GM19397 (cell line): ENCODE measurements at regions not wholly inside any gene's neighbourhood (a gene's known extent, or its start where the extent isn't known, plus 50 kb on each side); places are given as distances from the start of the nearest gene placed in this dataset.

Experiments used
- ATAC-seq: cut with Tn5 transposase; IDR thresholded peaks from one replicate; pipeline ENCODE4 v1.9.1; 2021; ENCODE audit warnings: mild to moderate bottlenecking, moderate library complexity; ENCODE audit not compliant: unreplicated experiment

DNA sequence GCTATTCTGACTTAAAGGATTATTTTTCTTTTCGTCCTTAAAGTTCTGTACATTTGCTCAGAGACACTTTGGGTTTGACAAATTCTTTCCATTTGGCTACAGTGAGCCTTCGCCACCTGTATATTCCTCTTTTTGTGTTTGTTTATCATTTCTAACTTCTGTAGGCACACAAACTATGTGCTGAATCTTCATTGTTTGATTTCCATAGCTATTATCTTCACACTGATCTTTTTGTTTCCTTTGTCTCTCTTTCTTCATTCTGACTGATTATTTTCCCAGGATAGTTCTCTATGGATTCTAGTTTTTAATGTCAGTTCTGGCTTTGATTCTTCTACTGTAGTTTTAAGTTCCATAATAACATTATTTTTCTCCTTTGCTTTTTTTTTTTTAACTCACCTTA is 350.2 kb downstream of the ZNF521 start:
- ATAC-seq, result no peak

DNA sequence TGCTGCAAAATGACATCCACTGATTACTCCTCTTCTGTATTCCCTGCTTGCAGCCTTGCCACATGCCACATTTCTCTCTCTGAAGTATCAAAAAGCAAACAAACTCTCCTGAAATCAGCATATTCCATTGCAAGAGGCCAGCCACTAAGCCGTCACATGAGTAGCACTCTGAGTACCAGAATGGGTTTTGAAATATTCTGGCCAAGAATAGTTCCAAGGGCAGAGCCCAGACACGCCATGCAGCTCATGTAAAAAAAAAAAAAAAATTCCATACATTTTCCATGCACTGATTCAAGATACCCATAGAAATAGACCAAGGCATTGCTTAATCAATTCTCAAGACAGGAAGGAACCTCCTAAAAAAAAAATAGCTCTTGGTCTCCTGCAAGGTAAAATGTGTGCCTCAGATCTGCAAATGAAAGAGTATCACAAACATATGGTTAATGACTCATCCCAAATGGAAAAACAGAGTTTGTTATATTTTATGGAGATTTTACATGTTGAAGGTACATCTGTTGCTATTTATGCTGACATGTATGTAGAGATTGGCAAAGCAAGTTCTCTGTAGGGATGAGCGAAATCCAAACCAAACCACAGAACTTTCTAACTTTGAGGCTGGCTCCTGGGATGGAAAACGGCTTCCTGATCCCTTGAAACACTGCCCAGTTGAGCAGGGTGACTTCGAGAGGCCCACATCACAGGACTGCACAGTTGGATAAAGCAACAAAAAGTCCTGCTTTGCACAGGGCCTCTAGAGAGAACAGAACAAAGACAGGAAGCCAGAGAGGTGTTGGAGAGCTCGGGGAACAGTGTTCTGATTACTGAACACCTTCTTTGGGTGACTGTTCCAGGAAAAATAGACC is 346.2 kb downstream of the ZNF521 start:
- ATAC-seq, result no peak

DNA sequence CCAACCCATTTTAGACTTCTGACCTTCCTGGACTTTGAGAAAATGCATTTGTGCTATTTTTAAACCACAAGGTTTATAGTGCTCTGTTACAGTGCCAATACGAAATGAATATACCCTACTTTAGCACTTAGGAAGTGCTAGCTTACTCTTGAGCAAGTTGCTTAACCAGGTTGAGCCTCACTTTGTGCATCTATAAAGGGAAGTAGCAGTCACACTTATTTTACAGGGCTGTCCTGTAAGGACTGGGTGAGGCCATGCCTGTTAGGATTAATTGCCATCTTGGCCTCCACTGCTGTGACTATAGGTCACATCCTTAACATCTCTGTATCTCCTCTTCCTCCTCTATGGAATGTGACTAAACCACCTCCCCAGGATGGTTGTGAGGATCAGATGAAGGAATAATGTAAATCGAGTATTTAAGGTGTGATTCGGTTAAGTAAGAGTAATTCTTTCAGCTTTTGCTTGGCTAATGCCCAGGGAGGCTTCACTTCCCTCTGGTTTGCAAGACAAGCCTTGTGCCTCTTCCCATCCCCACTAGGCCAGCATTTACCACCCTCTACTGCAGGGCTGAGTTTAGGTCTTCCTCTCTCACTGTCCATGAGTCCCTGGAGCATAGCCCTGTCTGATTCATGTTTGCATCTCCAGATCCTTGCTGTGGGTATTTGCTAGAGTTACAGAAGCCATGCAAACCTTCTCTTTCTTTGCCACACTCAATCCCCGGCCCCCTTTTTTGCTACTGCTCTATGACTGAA is 341.2 kb downstream of the ZNF521 start:
- ATAC-seq, result no peak
